Heart left ventricle (tissue), 16 donors: ENCODE measurements at regions not wholly inside any gene's neighbourhood (a gene's known extent, or its start where the extent isn't known, plus 50 kb on each side); places are given as distances from the start of the nearest gene placed in this dataset.

ENCODE experiments used
- ATAC-seq, 4 donors: fragments of 200-7000 bp; cut with Tn5 transposase; one replicate each; pipeline ENCODE4 v1.9.1; 2020 to 2022; ENCODE audit warnings: moderate library complexity in 4 of 4, mild to moderate bottlenecking in 3 of 4, moderate number of reproducible peaks in 1 of 4
- DNase-seq, 5 donors: peaks; one replicate each; pipeline ENCODE4 v3.0.0-alpha.2; 2020
- H3K27ac ChIP-seq, 12 donors: fragments of 200-600 bp; sonication (generic) in 4 of 12; one replicate each; pipeline versions ENCODE4 v1.5.0 to v1.8.0; 2016 to 2022; ENCODE audit warnings: mild to moderate bottlenecking in 2 of 12
- H3K27me3 ChIP-seq, 9 donors: fragments of 200-600 bp; sonication (generic) in 2 of 9; one replicate each; pipeline versions ENCODE4 v1.5.1 to v1.8.0; 2016 to 2022; ENCODE audit warnings: mild to moderate bottlenecking in 3 of 9
- H3K36me3 ChIP-seq, 9 donors: fragments of 200-600 bp; sonication (generic) in 2 of 9; one replicate each; pipeline versions ENCODE4 v1.5.0 to v1.8.0; 2018 to 2022; ENCODE audit warnings: mild to moderate bottlenecking in 2 of 9
- H3K4me1 ChIP-seq, 12 donors: fragments of 200-600 bp; sonication (generic) in 4 of 12; one replicate each; pipeline versions ENCODE4 v1.5.0 to v1.8.0; 2016 to 2022; ENCODE audit warnings: mild to moderate bottlenecking in 3 of 12
- H3K4me3 ChIP-seq, 12 donors: fragments of 200-600 bp; sonication (generic) in 4 of 12; one replicate each; pipeline versions ENCODE4 v1.5.0 to v1.8.0; 2017 to 2022; ENCODE audit warnings: mild to moderate bottlenecking in 9 of 12, moderate library complexity in 4 of 12
- H3K9me3 ChIP-seq, 12 donors: fragments of 200-600 bp; sonication (generic) in 4 of 12; one replicate each; pipeline versions ENCODE4 v1.5.0 to v1.8.0; 2016 to 2022; ENCODE audit warnings: mild to moderate bottlenecking in 1 of 12
- POLR2A ChIP-seq, 2 donors: fragments of 450-650 bp; IDR thresholded peaks; one replicate each; pipeline ENCODE4 v1.6.1; 2017; ENCODE audit warnings: antibody characterized with exemption in 2 of 2, mild to moderate bottlenecking in 2 of 2, moderate library complexity in 2 of 2
- WGBS, 4 donors: extraction: QIAGEN DNeasy Blood & Tissue Kit in 2 of 4; methylation state at CpG; one replicate each; pipeline versions ENCODE4 v1.1.5 to v1.1.7; 2013 to 2018; 5-methylcytosine and 5-hydroxymethylcytosine counted together
- intact Hi-C, 10 donors: fragments of 100-400 bp; cut with DNase I; formaldehyde crosslinking; loops; one replicate each; pipeline versions ENCODE4 v1.11.1 to v1.14.2; 2022
- TF ChIP-seq, protein P1 (sequence below), 12 donors: fragments of 200-600 bp; sonication (generic) in 4 of 12; IDR thresholded peaks; one replicate each; pipeline versions ENCODE4 v1.5.0 to v1.8.0; 2018 to 2022; ENCODE audit warnings: antibody characterized with exemption in 12 of 12, mild to moderate bottlenecking in 5 of 12
- donor health status: ischemic (EF 13 %, LVEDD 7.1; RV severe dilation, severe dysfunction).
- donor health status: healthy with polysubstance abuse.
- donor health status: DM: no; HTN: yes; CAD: no.
- donor health status: DM: no; HTN: no; CAD: no.
- donor health status: ischemic (EF 25% LVEDD 6.9; RV normal size, moderate dysfunction).
- donor health status: ischemic (EF 25% LVEDD 5.7; RV mildly dilated, moderate dysfunction).
- donor health status: healthy.
- donor health status: DM: yes; HTN: yes; CAD: no.
- donor health status: ischemic (EF 35%, LVEDD 5.7; RV mildly dilated, moderate dysfunction).
- donor health status: nonischemic (EF 11% LVEDD 7.7; RV severe dilation, severe dysfunction).
- donor health status: DM: yes; HTN: yes; CAD: no.
- donor health status: PGD.
- donor health status: ischemic (EF 29% LVEDD 5.4; RV normal size, mild dysfunction).
- donor health status: nonischemic (EF 23%, LVEDD 6.1; RV moderate dilation, normal function).

DNA sequence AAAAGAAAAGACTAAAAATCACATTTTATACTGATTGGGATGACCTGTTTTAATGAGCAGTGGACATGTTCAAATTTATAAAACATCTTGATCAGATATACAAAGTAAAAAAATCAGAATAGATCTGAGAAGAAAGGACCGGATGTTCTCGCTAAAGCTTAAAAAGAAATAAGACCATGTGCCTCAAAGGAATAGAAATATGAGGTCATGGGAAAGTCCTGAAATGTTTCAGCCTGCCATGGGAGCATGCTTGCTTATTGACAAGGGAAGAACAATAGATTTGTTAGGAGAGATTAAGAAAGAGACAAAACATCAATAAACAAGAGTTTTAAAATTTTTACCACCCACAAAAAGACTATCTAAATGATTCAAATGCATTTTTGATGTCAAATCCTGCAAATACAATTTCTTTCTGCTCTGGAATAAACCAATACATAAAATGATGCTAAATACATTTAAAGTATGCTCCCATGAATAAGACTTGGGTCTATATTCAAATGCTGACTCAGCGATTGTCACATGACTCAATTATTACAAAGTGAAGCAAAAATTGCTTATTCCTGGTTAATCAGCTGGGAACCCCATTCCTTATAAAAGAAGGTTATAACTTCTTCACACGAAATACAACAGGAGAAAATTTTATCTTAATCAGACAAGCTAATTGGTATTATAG lies 633.9 kb upstream of the PKDCC start:
- Histone ChIP-seq H3K9me3 (peaks cover 0 to 4% (median 0%) of the 10 kb centered on the region in 12 donors), H3K27ac (peak overlapping the region in 3 of 12 donors; percentile 11 to 45 (median 26))

DNA sequence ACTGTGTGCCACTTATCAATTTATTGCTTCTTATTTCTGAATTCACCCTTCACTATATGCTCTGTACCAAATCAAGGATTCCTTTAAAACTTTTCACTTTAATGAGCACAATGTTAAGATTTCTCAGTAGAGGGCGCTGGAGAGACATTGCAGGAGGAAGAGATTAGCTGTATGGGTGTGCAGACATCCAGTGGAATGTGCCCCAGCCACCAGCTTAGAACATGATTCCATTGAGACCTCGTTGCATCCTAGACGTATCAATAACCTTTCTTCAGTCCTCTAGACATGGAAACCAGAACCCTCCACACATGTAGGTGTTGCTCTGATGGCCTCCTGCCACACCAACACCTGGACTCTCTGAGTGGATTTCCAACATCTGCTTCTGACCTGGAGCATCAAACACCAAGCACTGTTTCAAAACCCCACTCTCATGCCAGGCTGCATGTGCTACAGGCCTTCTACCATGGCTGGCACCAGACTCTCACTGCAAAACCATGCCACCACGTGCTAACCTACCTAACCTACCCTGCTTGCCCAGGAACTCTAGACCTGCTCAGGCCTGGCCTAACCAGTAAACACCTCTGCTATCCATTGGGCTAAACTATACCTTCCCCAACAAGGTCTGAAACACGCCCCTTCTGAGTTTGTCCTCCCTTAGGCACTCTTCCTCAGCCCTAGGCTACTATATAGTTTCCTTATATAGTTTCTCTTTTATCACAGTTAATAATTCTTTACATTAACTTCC lies 633.2 kb upstream of the PKDCC start:
- TF ChIP-seq, protein P1, sequence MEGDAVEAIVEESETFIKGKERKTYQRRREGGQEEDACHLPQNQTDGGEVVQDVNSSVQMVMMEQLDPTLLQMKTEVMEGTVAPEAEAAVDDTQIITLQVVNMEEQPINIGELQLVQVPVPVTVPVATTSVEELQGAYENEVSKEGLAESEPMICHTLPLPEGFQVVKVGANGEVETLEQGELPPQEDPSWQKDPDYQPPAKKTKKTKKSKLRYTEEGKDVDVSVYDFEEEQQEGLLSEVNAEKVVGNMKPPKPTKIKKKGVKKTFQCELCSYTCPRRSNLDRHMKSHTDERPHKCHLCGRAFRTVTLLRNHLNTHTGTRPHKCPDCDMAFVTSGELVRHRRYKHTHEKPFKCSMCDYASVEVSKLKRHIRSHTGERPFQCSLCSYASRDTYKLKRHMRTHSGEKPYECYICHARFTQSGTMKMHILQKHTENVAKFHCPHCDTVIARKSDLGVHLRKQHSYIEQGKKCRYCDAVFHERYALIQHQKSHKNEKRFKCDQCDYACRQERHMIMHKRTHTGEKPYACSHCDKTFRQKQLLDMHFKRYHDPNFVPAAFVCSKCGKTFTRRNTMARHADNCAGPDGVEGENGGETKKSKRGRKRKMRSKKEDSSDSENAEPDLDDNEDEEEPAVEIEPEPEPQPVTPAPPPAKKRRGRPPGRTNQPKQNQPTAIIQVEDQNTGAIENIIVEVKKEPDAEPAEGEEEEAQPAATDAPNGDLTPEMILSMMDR (IDR thresholded peaks at IDR 0.05), result peak; percentile 43 to 68 (median 54)
- no peak for TF ChIP-seq POLR2A (IDR thresholded peaks at IDR 0.05)
- peaks cover 0 to 6% (median 0%) of the 10 kb centered on the region in 12 donors for H3K4me1 ChIP-seq
- intact Hi-C loops, result loop anchor here (2.0 to 10.0 kb wide), 8 partner anchors 73 to 370 kb away; no protein-coding TSS in a partner anchor
- no peaks in the 10 kb centered on the region for H3K36me3 ChIP-seq
- H3K4me3 ChIP-seq, result no peak overlapping the region
- H3K27ac ChIP-seq, result no peak overlapping the region
- ATAC-seq, result peak; percentile 26 to 66 (median 48)
- peak in 1 of 5 donors; percentile 25 for DNase-seq
- H3K27me3 ChIP-seq, result no peaks in the 10 kb centered on the region
- peaks cover 0 to 4% (median 0%) of the 10 kb centered on the region in 12 donors for H3K9me3 ChIP-seq
- 64 to 69% (median 67%) methylated on average over 4 to 5 of the region's 5 CpGs for WGBS, 4 donors

More for the DNA sequence above, 633.9 kb upstream of the PKDCC start:
- TF ChIP-seq, protein P1 (IDR thresholded peaks at IDR 0.05), result no peak
- no peak for DNase-seq
- Histone ChIP-seq H3K4me3 (no peak overlapping the region), H3K27me3 (no peaks in the 10 kb centered on the region), H3K36me3 (no peaks in the 10 kb centered on the region), H3K4me1 (peaks cover 0 to 6% (median 0%) of the 10 kb centered on the region in 12 donors)
- peak in 1 of 4 donors; percentile 48 for ATAC-seq
- intact Hi-C loops, result loop anchor here in 9 of 10 donors (2.0 to 10.0 kb wide), 8 partner anchors 73 to 371 kb away; no protein-coding TSS in a partner anchor
- WGBS, 4 donors, result 51 to 59% (median 55%) methylated on average over 4 of the region's 4 CpGs

DNA sequence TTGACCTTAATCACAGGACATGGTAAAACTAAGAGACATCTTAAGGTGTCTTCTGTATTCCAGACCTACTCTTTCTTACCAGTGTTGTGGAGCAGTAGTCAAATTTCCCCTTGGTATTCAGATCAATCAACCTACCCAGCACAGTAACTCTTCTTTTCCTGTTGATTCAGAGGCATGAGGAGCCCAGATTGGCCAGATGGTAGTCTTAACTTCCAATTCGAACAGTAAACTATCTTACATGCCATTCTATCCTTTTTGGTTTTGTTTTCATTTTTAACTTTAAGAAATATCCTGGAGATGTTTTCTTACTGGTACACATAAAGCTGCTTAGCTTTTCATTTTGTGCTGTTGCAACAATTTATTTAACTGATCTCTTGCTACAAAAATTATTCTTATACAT lies 630.3 kb upstream of the PKDCC start:
- Histone ChIP-seq H3K4me1 (peaks cover 0 to 14% (median 2%) of the 10 kb centered on the region in 12 donors), H3K4me3 (no peak overlapping the region), H3K9me3 (peaks cover 0 to 2% (median 0%) of the 10 kb centered on the region in 12 donors), H3K27me3 (no peaks in the 10 kb centered on the region), H3K27ac (no peak overlapping the region), H3K36me3 (no peaks in the 10 kb centered on the region)
- DNase-seq, result no peak
- intact Hi-C loops, result loop anchor here in 6 of 10 donors (5.0 to 10.0 kb wide), 4 partner anchors 177 to 367 kb away; no protein-coding TSS in a partner anchor
- WGBS, 4 donors, result 56 to 74% (median 57%) methylated on average over 1 of the region's 1 CpG
- TF ChIP-seq, protein P1 (IDR thresholded peaks at IDR 0.05), result no peak
- TF ChIP-seq POLR2A (IDR thresholded peaks at IDR 0.05), result no peak
- no peak for ATAC-seq

DNA sequence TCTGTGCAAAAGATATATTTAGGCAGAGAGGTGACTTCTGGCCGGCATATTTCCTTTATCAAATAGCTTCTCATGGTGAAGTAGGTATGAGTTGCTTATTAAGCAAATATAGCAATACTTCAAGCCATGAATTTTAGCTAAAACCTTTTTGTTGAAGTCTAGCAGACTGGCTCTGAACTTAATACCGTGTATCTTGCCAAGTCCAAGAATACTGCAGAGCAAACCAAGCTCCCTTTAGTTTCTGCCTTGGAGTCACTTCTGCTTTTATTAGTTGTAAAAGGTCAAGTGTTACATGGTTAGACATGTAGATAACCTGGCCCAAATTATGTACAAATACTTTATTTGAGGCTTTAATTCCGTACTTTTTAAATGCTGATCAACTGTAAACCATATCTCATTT lies 627.6 kb upstream of the PKDCC start:
- TF ChIP-seq, protein P1 (IDR thresholded peaks at IDR 0.05), result no peak
- TF ChIP-seq POLR2A (IDR thresholded peaks at IDR 0.05), result no peak
- Histone ChIP-seq H3K9me3 (peaks cover 0 to 3% (median 0%) of the 10 kb centered on the region in 12 donors), H3K4me1 (peaks cover 0 to 13% (median 0%) of the 10 kb centered on the region in 12 donors), H3K27me3 (no peaks in the 10 kb centered on the region), H3K4me3 (no peak overlapping the region), H3K27ac (peak overlapping the region in 4 of 12 donors; percentile 5 to 48 (median 6)), H3K36me3 (no peaks in the 10 kb centered on the region)
- WGBS, 4 donors, result 23 to 39% (median 32%) methylated on average over 3 of the region's 3 CpGs
- DNase-seq (no peak), ATAC-seq (peak in 3 of 4 donors; percentile 34 to 49 (median 45))
- intact Hi-C loops, result no loop called here
